ENCODE measurements at regions not wholly inside any gene's neighbourhood (a gene's known extent, or its start where the extent isn't known, plus 50 kb on each side); places are given as distances from the start of the nearest gene placed in this dataset.

GRCh38 chr10:89082086-89082485 is 91.5 kb downstream of the FAS start:
- TF ChIP-seq CTCF (IDR thresholded peaks at IDR 0.05) (no peak), POLR2A (IDR thresholded peaks at IDR 0.05) (no peak)
